ENCODE measurements at regions not wholly inside any gene's neighbourhood (a gene's known extent, or its start where the extent isn't known, plus 50 kb on each side); places are given as distances from the start of the nearest gene placed in this dataset.

DNA sequence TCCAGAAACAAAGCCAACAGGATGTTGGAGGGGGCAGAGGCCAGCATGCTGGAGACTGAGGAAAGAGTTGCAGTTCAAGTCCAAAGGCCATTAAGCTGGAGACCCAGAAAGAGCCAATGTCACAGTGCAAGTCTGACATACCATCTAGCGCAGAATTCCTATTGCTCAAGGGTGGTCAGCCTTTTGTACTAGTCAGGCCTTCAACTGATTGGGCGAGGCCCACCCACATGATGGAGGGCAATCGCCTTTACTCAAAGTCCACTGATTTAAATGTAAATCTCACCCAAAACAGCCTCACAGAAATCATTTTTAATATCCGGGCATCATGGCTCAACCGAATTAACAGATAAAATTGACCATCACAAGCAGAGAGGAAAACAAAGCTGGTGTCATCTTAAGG lies 113.9 kb downstream of the RCN1 start:
- no peak for TF ChIP-seq CTCF (conservative IDR thresholded peaks at IDR 0.05; ENCODE audit: low read depth in 2 of 2)
- TF ChIP-seq EZH2 (IDR thresholded peaks at IDR 0.05; ENCODE audit: low read depth, unreplicated experiment): no peak
- TF ChIP-seq POLR2AphosphoS5 (IDR thresholded peaks at IDR 0.05; ENCODE audit: low read depth): no peak
- no peak for TF ChIP-seq CREB1 (CRISPR knock-in tag; IDR thresholded peaks at IDR 0.05; ENCODE audit: low read depth)
- no peak for TF ChIP-seq EZH2phosphoT487 (IDR thresholded peaks at IDR 0.05; ENCODE audit: unreplicated experiment)
- no peak for TF ChIP-seq REST (IDR thresholded peaks at IDR 0.05; ENCODE audit: unreplicated experiment)
- TF ChIP-seq ZNF114 (CRISPR knock-in tag; IDR thresholded peaks at IDR 0.05): no peak

Data from GM23338 (cell line).